Colon (tissue), 2 donors: ENCODE measurements at regions not wholly inside any gene's neighbourhood (a gene's known extent, or its start where the extent isn't known, plus 50 kb on each side); places are given as distances from the start of the nearest gene placed in this dataset.
"Not testable (repeated sequence)": the region's sequence is repeated elsewhere in the genome, so short reads cannot be mapped to it uniquely, and the experiment has no call there.

ENCODE experiments used
- FAIRE-seq: peaks from 2 replicates; lab custom pipeline; 2012; peaks lifted over from hg19 to GRCh38; lab: Jason Lieb, UNC
- donor health status: control.
- donor health status: control.

DNA sequence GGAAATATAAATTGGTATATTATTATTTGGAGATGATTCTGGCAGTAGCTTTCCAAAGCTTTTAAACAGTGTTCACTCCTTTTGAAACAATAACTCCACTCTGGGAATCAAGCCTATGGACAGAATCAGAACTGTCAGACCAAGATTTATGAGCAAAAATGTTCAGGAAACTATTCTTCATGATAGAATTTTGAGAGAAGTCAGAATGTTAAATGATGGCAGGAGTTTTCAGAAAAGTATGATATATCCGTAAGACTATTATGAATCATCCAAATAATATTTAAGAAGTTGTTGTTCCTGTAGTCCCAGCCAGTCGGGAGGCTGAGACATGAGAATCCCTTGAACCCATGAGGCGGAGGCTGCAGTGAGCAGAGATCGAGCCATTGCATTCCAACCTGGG, 50.5 kb upstream of the ADGRG2 start:
- FAIRE-seq: no peak

DNA sequence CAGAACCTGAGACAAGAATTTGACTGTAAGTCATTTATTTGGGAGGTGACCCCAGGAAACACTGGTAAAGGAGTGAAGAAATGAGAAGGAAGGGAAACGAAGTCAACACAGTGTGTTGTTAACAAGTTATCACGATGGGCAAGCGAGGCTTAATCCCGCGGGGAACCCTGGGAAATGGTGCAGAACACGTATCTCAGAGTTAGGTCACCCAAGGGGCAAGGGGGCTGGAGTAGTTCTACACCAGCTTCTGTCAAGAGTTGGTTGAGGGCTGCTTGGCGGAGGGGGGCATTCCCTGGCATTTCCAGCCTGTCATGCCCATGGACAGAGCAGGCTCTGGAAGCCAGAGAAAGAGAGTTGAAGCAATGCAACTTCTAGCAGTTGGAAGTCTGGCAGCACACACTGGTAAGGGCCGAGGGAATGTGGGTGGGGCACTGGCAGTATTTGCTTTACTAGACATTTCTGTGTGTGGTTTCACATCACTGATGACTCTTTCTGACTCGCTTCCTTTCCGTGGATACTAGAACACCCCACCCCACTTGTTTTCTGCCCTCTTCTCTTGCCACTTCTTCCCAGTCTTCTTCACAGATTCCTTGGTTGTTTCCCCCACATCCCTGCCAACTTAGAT, 52.2 kb upstream of the ADGRG2 start:
- FAIRE-seq: no peak

- no peak for FAIRE-seq
Observed at GRCh38 chrX:19176901-19177630, 54.8 kb upstream of the ADGRG2 start.

DNA sequence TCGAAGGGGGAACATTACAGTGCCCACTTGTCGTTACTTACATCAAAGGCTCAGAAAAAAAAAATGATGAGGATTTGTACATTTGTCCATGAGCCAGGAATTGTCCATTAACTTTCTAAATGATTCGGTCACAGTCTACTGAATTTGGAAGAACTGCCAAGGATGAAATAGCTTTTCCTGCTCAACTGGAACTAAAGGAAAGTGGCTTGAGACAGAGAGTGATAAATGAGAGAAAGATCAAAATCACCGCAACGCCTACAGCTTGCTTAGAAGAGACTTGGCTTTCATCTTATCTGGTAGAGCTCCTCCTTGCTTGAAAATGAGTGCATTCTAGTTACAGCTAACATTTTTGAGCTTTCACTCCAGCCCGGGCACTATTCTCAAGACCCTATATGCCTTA, 55.5 kb upstream of the ADGRG2 start:
- FAIRE-seq: no peak

- FAIRE-seq: no peak
Observed at GRCh38 chrX:19178402-19178801, 56.1 kb upstream of the ADGRG2 start.

GRCh38 chrX:19179389-19179788, 57.1 kb upstream of the ADGRG2 start:
- no peak for FAIRE-seq

DNA sequence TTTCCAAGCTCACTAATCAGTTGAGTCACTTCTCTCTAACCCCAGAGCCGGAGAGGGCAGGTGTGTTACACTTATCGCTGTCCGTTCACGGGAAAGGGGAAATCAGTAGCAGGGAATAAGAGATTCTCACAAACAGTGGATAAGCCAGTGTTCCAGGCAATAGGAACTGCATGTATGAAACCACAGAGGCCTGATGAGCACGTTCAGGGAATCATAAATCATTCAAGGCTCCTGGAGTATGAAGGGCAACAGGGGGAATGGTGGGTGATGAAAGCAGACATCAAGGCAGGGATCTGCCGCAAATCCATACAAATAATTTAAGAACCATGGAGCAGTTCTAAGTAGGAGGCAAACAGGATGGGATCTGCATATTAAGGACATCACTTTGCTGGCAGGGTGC, 59.1 kb upstream of the ADGRG2 start:
- FAIRE-seq: no peak

DNA sequence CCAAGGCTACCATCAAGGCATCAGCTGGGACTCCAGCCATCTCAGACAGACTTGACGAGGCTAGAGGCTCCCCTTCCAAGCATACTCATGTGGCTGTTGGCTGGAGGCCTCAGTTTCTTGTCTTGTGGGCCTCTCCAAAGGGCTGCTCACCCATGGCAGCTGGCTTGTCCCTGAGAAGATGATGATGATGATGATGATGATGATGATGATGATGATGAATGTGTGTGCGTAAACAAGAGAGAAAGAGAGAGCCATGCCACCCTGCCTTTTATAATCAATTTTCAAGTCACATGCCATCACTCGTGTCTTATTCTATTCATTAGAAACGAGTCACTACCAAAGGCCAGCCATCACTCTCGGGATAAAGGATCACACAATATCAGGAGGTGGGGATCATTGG, 60.5 kb upstream of the ADGRG2 start:
- no peak for FAIRE-seq

DNA sequence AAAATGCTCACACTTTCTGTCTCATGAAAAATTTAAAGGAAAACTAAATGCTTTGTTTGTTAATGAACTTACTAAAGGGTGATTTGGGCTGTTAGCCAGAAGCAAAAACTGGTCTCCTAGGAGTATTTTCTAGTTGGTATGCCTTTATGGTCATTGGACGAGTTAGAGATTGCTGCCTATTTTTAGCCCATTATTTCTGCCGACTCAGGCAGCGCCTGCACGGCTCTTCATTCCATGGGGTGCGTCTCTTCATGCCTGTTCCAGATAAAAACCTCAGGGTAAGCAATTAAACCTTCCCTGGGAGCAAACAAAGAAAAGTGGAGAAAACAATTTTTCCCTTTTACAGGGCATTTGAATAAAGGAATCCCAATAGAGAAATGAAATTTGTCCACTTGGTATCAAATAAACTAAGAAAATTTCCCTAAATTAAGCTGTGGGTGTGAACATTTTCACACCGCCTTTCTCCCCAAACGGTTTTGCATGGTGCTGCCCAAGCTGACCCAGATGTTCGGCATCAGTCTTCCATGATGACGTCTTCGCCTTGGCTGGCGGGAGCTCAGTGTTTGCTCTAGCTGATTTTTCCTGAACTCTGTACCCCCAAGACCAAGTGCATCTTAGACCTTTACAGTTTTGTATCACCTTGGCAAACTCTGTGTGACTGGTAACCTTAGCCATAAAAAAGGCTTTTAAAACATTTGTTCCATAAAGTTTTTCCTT, 61.7 kb upstream of the ADGRG2 start:
- no peak for FAIRE-seq

- FAIRE-seq: no peak
Observed at GRCh38 chrX:19188566-19188965, 66.3 kb upstream of the ADGRG2 start.

DNA sequence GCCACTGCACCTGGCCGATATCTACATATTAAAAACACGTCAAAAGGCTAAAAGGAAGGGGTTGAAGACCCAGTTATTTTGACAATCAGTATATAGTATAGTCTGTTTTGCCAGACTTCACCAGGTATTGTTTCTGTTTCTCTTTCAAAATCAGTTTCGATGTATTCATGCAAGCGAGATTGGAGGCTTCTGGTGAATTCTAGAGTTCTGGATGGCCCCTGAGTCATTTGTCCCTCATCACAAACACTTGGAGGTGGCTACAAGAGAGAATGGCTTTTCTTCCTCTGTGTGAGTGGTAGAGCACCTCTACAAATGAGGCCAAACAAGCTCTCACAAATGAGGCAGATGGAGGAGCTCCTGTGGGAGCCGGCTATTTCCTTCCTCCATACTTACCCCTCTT, 68.6 kb upstream of the ADGRG2 start:
- FAIRE-seq: no peak

DNA sequence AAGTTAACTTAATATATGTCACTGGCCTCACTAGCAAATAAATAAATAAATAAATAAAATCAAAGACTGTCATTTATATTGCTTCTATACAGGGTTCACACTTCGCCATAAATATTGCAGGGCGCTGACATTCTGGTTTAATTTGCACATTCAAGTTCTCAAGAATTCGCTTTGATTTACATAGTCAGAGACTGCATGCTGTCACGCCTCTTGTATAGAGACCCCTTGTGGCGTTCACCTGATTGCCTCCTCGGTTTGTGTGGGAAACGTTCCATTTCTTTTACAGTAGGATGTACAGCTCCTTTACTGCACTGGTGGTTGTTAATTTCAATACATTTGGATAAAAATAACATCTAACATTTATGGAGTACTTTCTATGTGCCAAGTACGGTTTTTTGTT, 71.3 kb upstream of the ADGRG2 start:
- FAIRE-seq: no peak

DNA sequence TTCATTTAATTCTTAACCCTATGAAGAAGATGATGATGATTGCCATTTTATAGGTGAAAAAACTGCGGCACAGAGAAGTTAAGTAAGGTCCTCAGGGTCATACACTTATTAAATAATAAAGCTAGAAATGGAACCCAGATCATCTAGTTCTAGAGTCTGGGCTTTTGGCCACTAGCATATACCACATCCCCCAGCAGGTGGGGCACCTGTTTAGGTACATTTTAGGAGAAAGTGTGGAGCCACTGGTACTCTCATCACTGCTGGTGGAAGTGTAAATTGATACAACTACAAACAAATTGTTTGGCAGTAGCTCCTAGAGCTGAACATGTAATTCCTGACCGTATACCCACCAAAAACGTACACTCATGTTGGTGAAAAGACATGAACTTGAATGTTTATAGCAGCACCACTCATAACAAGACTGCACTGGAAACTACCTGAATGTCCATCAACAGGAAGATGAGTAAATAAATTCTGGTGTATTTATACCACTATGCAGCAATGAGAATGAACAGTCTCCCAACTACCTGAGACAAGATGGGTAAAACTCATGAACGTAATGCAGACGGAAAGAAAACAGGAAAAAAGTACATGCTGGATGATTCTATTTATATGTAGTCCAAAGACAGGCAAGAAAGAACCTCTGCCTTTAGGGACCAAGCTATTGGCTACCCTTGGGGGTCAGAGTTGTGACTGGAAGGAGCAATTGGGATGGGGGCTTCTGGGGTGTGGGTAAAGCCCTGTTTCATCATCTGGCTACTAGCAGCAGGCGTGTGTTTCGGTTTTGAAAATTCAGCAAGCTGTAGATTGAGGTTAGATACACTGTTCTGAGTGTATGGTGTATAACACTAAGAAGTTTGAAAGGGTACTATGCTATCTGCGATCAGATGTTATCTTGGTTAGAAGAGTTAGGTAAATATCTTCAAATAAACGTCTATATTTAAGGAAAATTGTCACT, 72.3 kb upstream of the ADGRG2 start:
- FAIRE-seq: no peak

DNA sequence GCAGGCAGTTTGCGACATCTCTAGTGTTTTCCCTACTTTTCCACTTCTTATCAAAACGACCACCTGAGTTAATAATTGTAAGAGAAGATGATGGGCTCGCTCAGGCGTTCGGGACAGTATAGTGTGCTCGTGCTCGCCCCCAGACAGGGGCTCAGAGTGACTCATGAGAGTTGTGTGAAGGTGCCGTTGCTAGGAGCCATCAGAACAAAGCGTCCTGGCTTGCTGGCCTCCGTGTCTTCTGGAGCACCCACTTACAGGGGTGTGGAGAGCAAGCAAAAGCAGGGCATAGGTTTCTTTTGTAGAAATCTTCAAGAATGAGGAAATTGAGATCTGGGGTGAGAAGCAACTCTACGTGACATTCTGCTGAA, 73.0 kb upstream of the ADGRG2 start:
- no peak for FAIRE-seq

DNA sequence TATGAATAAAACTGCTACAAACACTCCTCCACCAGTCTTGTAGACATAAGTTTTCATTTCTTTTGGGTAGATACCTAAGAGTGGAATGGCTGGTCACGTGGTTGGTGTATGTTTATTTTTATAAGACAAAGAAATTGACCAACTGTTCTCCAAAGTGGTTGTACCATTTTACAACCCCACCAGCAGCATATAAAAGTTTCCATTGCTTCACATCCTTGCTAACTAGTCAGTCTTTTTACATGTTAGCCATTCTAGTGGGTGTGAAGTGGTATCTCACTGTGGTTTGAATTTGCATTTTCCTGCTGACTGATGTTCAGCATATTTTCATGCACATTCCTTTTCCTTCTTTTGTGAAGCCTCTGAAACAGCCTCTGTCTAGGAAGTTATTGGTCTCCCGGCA, 76.2 kb upstream of the ADGRG2 start:
- FAIRE-seq: no peak

DNA sequence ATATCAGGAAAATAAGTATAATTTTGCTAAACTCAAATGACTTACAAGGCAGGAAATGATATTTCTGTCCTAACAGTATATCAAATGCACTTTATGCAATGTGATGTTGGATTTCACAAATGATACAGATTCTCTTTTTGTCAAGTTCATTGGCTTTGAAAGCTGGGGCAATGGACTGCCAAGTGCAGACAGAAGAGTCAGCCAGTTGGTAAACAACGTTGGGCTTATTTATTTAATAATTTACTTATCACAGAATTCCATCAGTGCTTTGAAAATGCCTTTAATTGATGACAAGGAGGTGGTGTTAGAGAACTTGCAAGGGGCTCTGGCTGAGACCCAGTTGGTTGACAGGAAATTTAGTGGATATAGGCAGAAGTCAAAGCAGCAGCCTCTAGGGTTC, 79.9 kb upstream of the ADGRG2 start:
- FAIRE-seq: no peak

DNA sequence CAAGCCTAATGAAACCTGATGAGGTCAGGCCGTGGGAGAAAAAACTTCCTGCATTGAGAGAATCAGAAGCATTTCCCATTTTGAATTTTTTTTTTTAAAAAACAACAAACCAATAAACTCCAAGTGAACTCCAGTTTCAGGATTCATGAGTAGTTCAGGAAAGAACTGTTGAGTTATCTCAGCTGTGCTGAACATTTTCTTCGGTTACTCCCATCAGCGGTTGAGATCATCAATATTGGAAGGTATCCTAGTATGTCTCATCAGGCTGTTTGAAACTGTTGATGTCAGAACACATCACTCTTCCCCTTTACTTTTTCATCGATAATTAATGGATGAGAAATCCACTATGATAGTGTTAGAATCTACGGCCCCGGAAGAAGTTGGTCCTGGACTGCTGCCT, 82.4 kb upstream of the ADGRG2 start:
- FAIRE-seq: peak; percentile 62

- FAIRE-seq: no peak
Observed at GRCh38 chrX:19212037-19212436, 89.8 kb upstream of the ADGRG2 start.

- peak; percentile 24 for FAIRE-seq
Observed at GRCh38 chrX:19213610-19214152, 91.4 kb upstream of the ADGRG2 start.

DNA sequence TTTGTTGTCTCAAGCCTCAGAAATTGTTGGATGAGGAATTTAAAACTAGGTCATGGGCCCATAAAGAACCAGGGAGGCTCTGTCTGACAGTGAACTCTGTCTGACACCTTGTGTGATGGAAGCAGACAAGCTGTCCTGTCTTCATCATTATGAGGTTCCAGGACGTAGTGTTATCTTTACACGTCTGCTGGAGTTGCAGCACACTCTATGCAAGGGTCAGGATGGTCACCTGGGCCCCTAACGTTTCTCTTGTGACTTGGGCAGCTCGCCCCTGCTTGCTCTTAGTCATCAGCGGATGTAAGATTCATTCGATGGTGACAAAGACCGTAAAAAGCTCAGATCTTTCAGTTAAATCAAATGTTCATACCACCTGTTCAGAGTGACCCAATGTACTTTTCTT, 92.0 kb upstream of the ADGRG2 start:
- FAIRE-seq: no peak

DNA sequence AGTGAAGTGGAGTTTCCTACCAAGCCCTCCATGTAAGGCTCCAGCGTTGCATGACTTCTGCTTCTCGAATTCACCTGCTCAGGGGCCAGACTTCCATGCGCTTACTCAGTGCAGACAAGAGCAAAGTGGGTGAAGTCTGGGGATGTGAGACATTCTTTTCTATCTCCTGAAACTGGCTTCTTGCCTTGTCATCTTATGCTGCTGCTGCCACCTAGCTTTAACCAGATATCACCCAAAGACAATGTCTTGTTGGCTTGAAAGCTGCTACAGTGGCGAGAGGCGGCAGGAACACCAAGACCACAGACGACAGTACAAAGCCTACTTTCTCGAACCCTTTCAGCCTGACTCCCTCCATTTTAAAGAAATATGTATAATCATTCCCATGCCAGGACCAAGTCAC, 103.6 kb upstream of the ADGRG2 start:
- FAIRE-seq: no peak

DNA sequence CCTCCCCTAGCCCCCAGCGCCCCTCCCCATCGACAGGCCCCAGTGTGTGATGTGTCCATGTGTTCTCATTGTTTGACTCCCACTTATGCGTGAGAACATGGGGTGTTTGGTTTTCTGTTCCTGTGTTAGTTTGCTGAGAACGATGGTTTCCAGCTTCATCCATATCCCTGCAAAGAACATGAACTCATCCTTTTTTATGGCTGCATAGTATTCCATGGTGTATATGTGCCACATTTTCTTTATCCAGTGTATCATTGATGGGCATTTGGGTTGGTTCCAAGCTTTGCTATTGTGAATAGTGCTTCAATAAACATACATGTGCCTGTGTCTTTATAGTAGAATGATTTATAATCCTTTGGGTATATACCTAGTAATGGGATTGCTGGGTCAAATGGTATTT, 107.6 kb upstream of the ADGRG2 start:
- not testable (repeated sequence) for FAIRE-seq
